Hepatocyte (in vitro differentiated cells): ENCODE measurements at regions not wholly inside any gene's neighbourhood (a gene's known extent, or its start where the extent isn't known, plus 50 kb on each side); places are given as distances from the start of the nearest gene placed in this dataset.

Experiments
- DNase-seq: peaks from one replicate; pipeline ENCODE4 v3.0.0-alpha.2; 2016; ENCODE audit warnings: low spot score
- H2AFZ ChIP-seq: fragments of 200-600 bp; sonication (generic); 2 replicates; pipeline ENCODE4 v1.6.0; 2016; ENCODE audit warnings: antibody characterized with exemption, mild to moderate bottlenecking
- H3K27ac ChIP-seq: fragments of 200-600 bp; sonication (generic); 2 replicates; pipeline ENCODE4 v1.5.1; 2016; ENCODE audit warnings: mild to moderate bottlenecking
- H3K27me3 ChIP-seq: fragments of 200-600 bp; sonication (generic); 2 replicates; pipeline ENCODE4 v1.6.1; 2016
- H3K36me3 ChIP-seq: fragments of 200-600 bp; sonication (generic); replicated peaks from 2 replicates; pipeline ENCODE4 v1.5.1; 2016; ENCODE audit warnings: low read depth; ENCODE audit not compliant: insufficient read depth
- H3K4me1 ChIP-seq: fragments of 200-600 bp; sonication (generic); 2 replicates; pipeline ENCODE4 v1.5.1; 2016; ENCODE audit warnings: mild to moderate bottlenecking, moderate library complexity; ENCODE audit not compliant: insufficient read depth
- H3K4me2 ChIP-seq: fragments of 200-600 bp; sonication (generic); 2 replicates; pipeline ENCODE4 v1.6.0; 2016
- H3K4me3 ChIP-seq: fragments of 200-600 bp; sonication (generic); 2 replicates; pipeline ENCODE4 v1.5.1; 2016; ENCODE audit warnings: mild to moderate bottlenecking
- H3K79me2 ChIP-seq: fragments of 200-600 bp; sonication (generic); 2 replicates; pipeline ENCODE4 v1.6.0; 2017; ENCODE audit warnings: mild to moderate bottlenecking
- H3K9me2 ChIP-seq: fragments of 200-600 bp; sonication (generic); replicated peaks from 2 replicates; pipeline ENCODE4 v1.6.0; 2017; ENCODE audit warnings: mild to moderate bottlenecking; ENCODE audit not compliant: insufficient read depth
- H3K9me3 ChIP-seq: fragments of 200-600 bp; sonication (generic); 2 replicates; pipeline ENCODE4 v1.5.1; 2016; ENCODE audit warnings: low read depth, mild to moderate bottlenecking
- H4K20me1 ChIP-seq: fragments of 200-600 bp; sonication (generic); 2 replicates; pipeline ENCODE4 v1.6.0; 2016; ENCODE audit warnings: mild to moderate bottlenecking; ENCODE audit not compliant: insufficient read depth, poor library complexity, severe bottlenecking
- EZH2 ChIP-seq: fragments of 200-600 bp; sonication (generic); IDR thresholded peaks from 2 replicates; pipeline ENCODE4 v1.6.1; 2016; ENCODE audit warnings: antibody characterized with exemption, mild to moderate bottlenecking, borderline replicate concordance
- EZH2phosphoT487 ChIP-seq: fragments of 200-600 bp; sonication (generic); IDR thresholded peaks from one replicate; pipeline ENCODE4 v1.6.1; 2018; ENCODE audit warnings: antibody characterized with exemption, mild to moderate bottlenecking, low read depth, moderate library complexity; ENCODE audit not compliant: unreplicated experiment, severe bottlenecking
- WGBS: methylation state at CpG from one replicate; pipeline ENCODE4 v1.1.6; 2016; ENCODE audit warnings: low lambda C conversion rate; ENCODE audit errors: missing lambda C conversion rate; 5-methylcytosine and 5-hydroxymethylcytosine counted together
- TF ChIP-seq, protein P1 (sequence below): fragments of 200-600 bp; sonication (generic); IDR thresholded peaks from 2 replicates; pipeline ENCODE4 v1.5.1; 2016; ENCODE audit warnings: antibody characterized with exemption, mild to moderate bottlenecking; ENCODE audit not compliant: poor library complexity

DNA sequence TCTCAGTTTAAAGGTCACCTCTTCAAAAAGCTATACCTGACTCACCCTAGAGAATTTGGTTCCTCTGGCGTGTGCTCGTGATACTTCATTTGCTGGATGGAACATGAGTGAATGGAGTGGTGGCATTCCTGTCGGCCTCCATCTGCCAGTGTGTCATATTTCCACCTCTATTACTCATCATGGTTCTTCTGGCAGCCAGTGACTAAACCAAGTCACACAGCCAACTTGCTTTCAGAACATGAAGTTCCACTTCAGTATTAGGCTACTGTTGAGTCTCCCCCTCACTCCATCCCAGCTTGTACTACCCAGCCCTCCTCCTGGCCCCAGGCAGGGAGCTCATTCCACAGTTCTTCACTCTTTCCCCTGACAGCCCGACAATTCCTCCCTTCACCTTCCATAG lies 169.8 kb downstream of the MREG start:
- Histone ChIP-seq H3K9me3 (no peaks in the 10 kb centered on the region), H3K27me3 (no peaks in the 10 kb centered on the region), H3K4me1 (peaks cover 13% of the 10 kb centered on the region), H3K4me3 (no peak overlapping the region), H3K36me3 (no peaks in the 10 kb centered on the region), H3K27ac (no peak overlapping the region), H3K79me2 (no peaks in the 10 kb centered on the region), H4K20me1 (no peaks in the 10 kb centered on the region), H3K4me2 (no peak overlapping the region), H3K9me2 (no peaks in the 10 kb centered on the region), H2AFZ (no peak overlapping the region)
- WGBS, result 88% methylated on average over 4 of the region's 4 CpGs
- DNase-seq, result no peak
- TF ChIP-seq EZH2phosphoT487, result no peak

DNA sequence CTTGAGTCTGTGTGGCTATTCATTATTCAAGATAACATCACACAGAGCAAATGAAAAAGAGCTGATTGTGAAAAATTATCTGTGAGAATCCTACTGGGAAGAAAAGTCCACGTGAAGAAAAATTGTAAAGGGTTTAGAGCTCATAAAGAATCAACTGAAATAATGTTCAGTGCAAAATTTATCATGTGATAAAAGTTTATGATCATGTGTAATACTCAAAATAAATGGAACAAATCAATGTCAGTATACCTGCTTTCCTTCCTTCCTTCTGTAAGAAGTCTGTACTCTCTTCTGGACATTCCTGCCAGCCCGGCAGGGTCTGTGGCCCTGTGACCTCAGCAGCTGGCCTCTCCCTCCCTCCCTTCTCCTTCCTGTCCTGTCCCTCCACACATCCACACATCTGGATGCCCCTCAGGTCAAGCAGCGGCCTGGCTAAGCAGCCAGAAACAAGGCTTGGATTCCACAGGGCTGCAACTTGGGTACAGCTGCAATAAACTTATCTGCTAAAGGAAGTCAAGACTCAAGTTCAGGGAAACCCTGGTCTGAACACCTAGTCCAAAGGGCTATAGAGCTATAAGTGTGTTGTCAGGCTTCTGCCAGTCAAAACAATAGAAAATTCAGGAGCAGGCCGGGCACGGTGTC lies 172.1 kb downstream of the MREG start:
- no peaks in the 10 kb centered on the region for H3K9me2 ChIP-seq
- no peaks in the 10 kb centered on the region for H3K27me3 ChIP-seq
- H3K27ac ChIP-seq, result peak overlapping the region; percentile 5
- H3K4me1 ChIP-seq, result peaks cover 10% of the 10 kb centered on the region
- no peaks in the 10 kb centered on the region for H3K9me3 ChIP-seq
- H3K36me3 ChIP-seq, result no peaks in the 10 kb centered on the region
- no peak overlapping the region for H3K4me3 ChIP-seq
- no peaks in the 10 kb centered on the region for H3K79me2 ChIP-seq
- H2AFZ ChIP-seq, result no peak overlapping the region
- TF ChIP-seq EZH2 (no peak), EZH2phosphoT487 (no peak)
- TF ChIP-seq, protein P1, sequence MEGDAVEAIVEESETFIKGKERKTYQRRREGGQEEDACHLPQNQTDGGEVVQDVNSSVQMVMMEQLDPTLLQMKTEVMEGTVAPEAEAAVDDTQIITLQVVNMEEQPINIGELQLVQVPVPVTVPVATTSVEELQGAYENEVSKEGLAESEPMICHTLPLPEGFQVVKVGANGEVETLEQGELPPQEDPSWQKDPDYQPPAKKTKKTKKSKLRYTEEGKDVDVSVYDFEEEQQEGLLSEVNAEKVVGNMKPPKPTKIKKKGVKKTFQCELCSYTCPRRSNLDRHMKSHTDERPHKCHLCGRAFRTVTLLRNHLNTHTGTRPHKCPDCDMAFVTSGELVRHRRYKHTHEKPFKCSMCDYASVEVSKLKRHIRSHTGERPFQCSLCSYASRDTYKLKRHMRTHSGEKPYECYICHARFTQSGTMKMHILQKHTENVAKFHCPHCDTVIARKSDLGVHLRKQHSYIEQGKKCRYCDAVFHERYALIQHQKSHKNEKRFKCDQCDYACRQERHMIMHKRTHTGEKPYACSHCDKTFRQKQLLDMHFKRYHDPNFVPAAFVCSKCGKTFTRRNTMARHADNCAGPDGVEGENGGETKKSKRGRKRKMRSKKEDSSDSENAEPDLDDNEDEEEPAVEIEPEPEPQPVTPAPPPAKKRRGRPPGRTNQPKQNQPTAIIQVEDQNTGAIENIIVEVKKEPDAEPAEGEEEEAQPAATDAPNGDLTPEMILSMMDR, result no peak
- DNase-seq, result no peak
- 51% methylated on average over 5 of the region's 5 CpGs for whole genome bisulfite sequencing
- no peaks in the 10 kb centered on the region for H4K20me1 ChIP-seq
- no peak overlapping the region for H3K4me2 ChIP-seq

DNA sequence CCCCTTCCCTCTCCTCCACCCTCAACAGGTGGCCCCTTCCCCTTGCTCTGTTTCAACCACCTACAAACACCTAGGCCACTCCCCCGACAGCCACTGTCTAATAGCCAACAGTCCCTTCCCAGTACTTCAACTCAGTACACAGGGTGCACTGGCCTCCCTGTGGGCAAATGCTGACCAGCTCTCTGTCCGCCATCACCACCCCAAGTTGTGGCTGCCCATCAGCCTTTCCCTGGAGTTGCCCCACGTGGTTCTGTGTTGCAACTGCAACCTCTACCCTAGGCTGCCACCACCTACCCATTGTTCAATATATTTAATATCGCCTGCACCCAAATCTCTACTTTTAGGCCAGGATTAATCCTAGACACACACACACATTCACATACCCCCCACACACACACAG lies 173.5 kb downstream of the MREG start:
- Histone ChIP-seq H3K36me3 (no peaks in the 10 kb centered on the region), H3K27me3 (no peaks in the 10 kb centered on the region), H4K20me1 (no peaks in the 10 kb centered on the region), H2AFZ (no peak overlapping the region), H3K4me3 (no peak overlapping the region), H3K4me1 (peaks cover 10% of the 10 kb centered on the region), H3K4me2 (no peak overlapping the region), H3K27ac (no peak overlapping the region), H3K9me2 (no peaks in the 10 kb centered on the region), H3K79me2 (no peaks in the 10 kb centered on the region), H3K9me3 (no peaks in the 10 kb centered on the region)
- WGBS, result 91% methylated on average over 3 of the region's 4 CpGs
- no peak for DNase-seq
- TF ChIP-seq EZH2phosphoT487, result no peak
- TF ChIP-seq EZH2, result no peak
- TF ChIP-seq, protein P1, result no peak

DNA sequence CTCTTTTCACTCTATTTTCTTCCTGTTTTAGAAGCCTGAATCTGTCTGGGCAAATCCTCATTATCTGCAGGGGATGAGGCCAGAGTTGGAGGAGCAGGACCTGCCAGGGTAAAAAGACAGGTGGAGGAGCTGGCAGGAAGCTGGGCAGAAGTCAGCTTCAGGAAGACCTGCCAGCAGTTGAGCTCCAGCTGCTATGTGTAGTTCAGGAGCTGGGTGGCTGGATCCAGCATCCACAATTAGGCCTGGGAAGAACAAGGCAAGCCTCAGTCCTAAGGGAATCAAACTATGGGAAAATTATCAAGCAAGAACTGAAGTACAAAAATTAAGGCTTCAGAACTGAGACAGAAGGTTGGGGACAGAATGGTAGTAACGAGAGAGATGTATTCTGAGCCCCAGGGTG lies 174.0 kb downstream of the MREG start:
- H2AFZ ChIP-seq, result no peak overlapping the region
- H3K27me3 ChIP-seq, result no peaks in the 10 kb centered on the region

More for the DNA sequence above, 174.0 kb downstream of the MREG start:
- Histone ChIP-seq H3K4me2 (no peak overlapping the region), H3K9me2 (no peaks in the 10 kb centered on the region), H3K4me3 (no peak overlapping the region), H3K9me3 (no peaks in the 10 kb centered on the region), H3K4me1 (peaks cover 10% of the 10 kb centered on the region), H4K20me1 (no peaks in the 10 kb centered on the region), H3K27ac (no peak overlapping the region), H3K36me3 (no peaks in the 10 kb centered on the region), H3K79me2 (no peaks in the 10 kb centered on the region)
- WGBS, result 95% methylated on average over 1 of the region's 1 CpG
- DNase-seq, result no peak
- TF ChIP-seq, protein P1, result no peak
- TF ChIP-seq EZH2phosphoT487 (no peak), EZH2 (no peak)
